Lung (tissue), 11 donors: ENCODE measurements at regions not wholly inside any gene's neighbourhood (a gene's known extent, or its start where the extent isn't known, plus 50 kb on each side); places are given as distances from the start of the nearest gene placed in this dataset.

ENCODE experiments used
- ATAC-seq: fragments of 200-7000 bp; cut with Tn5 transposase; one replicate; pipeline ENCODE4 v1.9.1; 2020; ENCODE audit warnings: moderate number of reproducible peaks; ENCODE audit not compliant: insufficient read depth, low FRiP score
- DNase-seq, 3 donors: peaks; one replicate each; pipeline ENCODE4 v3.0.0-alpha.2; 2013 to 2017
- H3K27ac ChIP-seq, 2 donors: one replicate each; pipeline ENCODE4 v1.5.1; 2013; ENCODE audit warnings: mild to moderate bottlenecking in 2 of 2, moderate library complexity in 2 of 2, control low read depth in 1 of 2, inconsistent platforms in 1 of 2, low read depth in 1 of 2, low read length in 1 of 2
- H3K27me3 ChIP-seq, 3 donors: one replicate each; pipeline ENCODE4 v1.5.1; 2013; ENCODE audit warnings: low read length in 2 of 3; ENCODE audit not compliant: control insufficient read depth in 3 of 3, insufficient read depth in 3 of 3
- H3K36me3 ChIP-seq, 4 donors: one replicate each; pipeline ENCODE4 v1.5.1; 2013; ENCODE audit warnings: low read length in 4 of 4, mild to moderate bottlenecking in 1 of 4, moderate library complexity in 1 of 4; ENCODE audit not compliant: control insufficient read depth in 4 of 4, insufficient read depth in 4 of 4
- H3K4me1 ChIP-seq, 5 donors: one replicate each; pipeline ENCODE4 v1.5.1; 2013; ENCODE audit warnings: low read length in 5 of 5, mild to moderate bottlenecking in 2 of 5, moderate library complexity in 1 of 5; ENCODE audit not compliant: control insufficient read depth in 5 of 5, insufficient read depth in 5 of 5
- H3K4me3 ChIP-seq: one replicate; pipeline ENCODE4 v1.5.1; 2013; ENCODE audit warnings: mild to moderate bottlenecking, control low read depth, moderate library complexity
- H3K9ac ChIP-seq, 2 donors: one replicate each; pipeline ENCODE4 v1.5.1; 2013; ENCODE audit warnings: low read length in 2 of 2, control low read depth in 1 of 2; ENCODE audit not compliant: insufficient read depth in 1 of 2
- H3K9me3 ChIP-seq, 4 donors: one replicate each; pipeline ENCODE4 v1.5.1; 2013; ENCODE audit warnings: low read length in 3 of 4, mild to moderate bottlenecking in 1 of 4, moderate library complexity in 1 of 4; ENCODE audit not compliant: control insufficient read depth in 4 of 4, insufficient read depth in 3 of 4
- whole genome bisulfite sequencing, 2 donors: extraction: QIAGEN DNeasy Blood & Tissue Kit; methylation state at CpG; one replicate each; pipeline ENCODE4 v1.1.7; 2013; 5-methylcytosine and 5-hydroxymethylcytosine counted together
- TF ChIP-seq, protein P1 (sequence below): IDR thresholded peaks from 2 replicates; pipeline ENCODE4 v1.5.1; 2012; ENCODE audit warnings: mild to moderate bottlenecking; ENCODE audit errors: control extremely low read depth, extremely low read depth
- donor health status: control.
- donor health status: control.
- donor health status: Bipolar disorder and iron deficiency.
- donor health status: healthy.
- donor health status: DM: yes; HTN: yes; CAD: no.

DNA sequence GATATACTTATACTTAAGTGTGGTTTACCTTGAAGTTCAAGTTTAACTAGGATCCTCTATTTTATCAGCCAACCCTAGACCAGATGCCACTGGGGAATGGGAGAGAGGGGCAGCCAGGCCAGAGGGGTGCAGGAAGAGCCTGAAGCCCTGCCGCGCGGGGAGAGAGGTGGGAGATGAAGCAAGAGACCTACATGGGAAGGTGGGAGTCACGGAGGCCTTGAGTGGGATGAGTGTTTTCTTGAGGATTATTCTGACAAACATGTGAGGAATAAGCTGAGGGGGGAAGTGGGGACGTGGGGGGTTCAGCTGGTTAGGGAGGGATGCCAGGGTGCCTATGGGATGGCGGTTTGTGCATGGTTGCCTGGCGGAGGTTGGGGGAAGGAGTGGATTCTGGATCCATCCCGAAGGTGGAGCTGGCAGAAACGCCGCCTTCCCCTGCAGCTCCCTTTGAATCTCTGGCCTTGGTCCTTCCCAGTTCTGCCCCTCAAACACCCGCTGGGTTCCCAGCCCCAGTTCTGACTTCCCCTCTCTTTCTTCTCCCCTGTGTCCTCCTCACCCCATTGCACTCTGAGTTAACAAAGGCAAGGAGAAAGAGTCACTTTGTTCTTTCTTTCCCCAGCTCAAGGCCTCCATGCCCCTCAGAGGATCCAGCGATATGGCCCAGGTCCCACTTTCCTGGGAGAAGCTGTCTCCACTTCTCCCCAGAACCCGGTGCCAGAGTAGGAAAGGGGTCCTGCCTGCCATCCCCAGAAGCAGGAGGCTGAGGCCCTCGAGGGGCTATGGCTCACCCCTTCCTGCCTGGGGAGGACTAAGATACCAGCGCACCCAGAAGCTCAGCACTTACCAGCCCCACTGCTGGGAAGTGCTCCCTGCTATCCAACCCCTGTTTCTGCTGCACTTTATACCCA, 274.2 kb downstream of the UACA start:
- Histone ChIP-seq H3K4me1 (peaks cover 0 to 7% (median 0%) of the 10 kb centered on the region in 5 donors), H3K9me3 (no peaks in the 10 kb centered on the region), H3K36me3 (no peaks in the 10 kb centered on the region), H3K27me3 (no peaks in the 10 kb centered on the region), H3K9ac (no peak overlapping the region), H3K4me3 (no peak overlapping the region), H3K27ac (no peak overlapping the region)
- DNase-seq: no peak
- no peak for ATAC-seq
- TF ChIP-seq, protein P1, sequence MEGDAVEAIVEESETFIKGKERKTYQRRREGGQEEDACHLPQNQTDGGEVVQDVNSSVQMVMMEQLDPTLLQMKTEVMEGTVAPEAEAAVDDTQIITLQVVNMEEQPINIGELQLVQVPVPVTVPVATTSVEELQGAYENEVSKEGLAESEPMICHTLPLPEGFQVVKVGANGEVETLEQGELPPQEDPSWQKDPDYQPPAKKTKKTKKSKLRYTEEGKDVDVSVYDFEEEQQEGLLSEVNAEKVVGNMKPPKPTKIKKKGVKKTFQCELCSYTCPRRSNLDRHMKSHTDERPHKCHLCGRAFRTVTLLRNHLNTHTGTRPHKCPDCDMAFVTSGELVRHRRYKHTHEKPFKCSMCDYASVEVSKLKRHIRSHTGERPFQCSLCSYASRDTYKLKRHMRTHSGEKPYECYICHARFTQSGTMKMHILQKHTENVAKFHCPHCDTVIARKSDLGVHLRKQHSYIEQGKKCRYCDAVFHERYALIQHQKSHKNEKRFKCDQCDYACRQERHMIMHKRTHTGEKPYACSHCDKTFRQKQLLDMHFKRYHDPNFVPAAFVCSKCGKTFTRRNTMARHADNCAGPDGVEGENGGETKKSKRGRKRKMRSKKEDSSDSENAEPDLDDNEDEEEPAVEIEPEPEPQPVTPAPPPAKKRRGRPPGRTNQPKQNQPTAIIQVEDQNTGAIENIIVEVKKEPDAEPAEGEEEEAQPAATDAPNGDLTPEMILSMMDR: no peak
- 79 to 88% methylated on average over 15 of the region's 15 CpGs for WGBS, 2 donors

DNA sequence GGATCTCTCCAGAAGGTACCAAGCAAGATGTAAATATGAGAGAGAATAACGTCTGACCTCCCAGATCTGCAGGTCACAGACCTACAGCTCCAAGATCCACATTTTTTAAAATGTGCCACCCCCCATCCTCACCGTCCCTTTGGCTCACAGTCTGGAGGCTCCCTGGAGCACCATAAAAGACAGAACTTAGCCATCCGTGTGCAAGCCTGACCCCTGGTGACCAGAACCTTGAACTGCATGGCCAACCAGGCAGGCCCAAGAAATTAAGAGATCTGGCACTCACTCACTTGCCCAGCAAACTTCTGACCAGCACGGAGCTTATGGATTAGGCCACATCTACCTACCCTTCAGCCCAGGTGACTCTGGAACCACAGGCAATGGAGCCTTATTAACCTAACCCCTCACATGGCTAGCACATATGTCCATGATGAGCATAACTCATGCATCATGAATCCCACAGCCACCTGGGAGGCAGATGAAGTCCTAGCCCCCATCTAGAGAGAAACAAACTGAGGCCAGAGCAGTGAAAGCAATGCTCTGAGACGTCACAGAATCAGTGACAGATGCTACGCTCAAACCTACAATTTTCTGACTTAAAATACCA, 275.3 kb downstream of the UACA start:
- TF ChIP-seq, protein P1: peak; percentile 99
- H3K36me3 ChIP-seq: no peaks in the 10 kb centered on the region
- H3K27me3 ChIP-seq: no peaks in the 10 kb centered on the region
- H3K4me1 ChIP-seq: peaks cover 0 to 5% (median 0%) of the 10 kb centered on the region in 5 donors
- no peak overlapping the region for H3K9ac ChIP-seq
- ATAC-seq: no peak
- WGBS, 2 donors: 30 to 32% methylated on average over 6 of the region's 6 CpGs
- H3K9me3 ChIP-seq: no peaks in the 10 kb centered on the region
- H3K4me3 ChIP-seq: no peak overlapping the region
- H3K27ac ChIP-seq: no peak overlapping the region
- peak; percentile 79 to 82 (median 81) for DNase-seq

DNA sequence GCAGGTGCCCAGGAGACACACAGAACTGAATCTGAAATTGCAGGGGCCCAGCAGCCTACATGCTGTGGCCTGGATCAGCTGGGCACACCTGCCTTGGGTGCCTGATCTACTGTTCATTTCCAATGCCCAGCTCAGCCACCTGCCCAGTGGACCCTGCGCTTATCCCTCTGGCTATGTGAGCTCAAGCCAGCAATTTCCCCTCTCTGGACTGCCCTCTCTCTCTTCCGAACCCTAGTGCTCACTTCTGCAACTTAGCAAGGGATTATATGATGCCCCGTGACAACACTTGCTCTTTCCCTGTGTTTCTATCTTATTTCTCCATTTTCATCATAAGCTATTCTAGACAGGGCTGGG, 276.0 kb downstream of the UACA start:
- no peak overlapping the region for H3K4me3 ChIP-seq
- H3K27me3 ChIP-seq: no peaks in the 10 kb centered on the region
- no peak for DNase-seq
- H3K9ac ChIP-seq: no peak overlapping the region
- no peak for ATAC-seq
- TF ChIP-seq, protein P1: no peak
- H3K9me3 ChIP-seq: no peaks in the 10 kb centered on the region
- H3K4me1 ChIP-seq: peaks cover 0 to 5% (median 0%) of the 10 kb centered on the region in 5 donors
- H3K27ac ChIP-seq: peak overlapping the region in 1 of 2 donors; percentile 73
- 83 to 85% methylated on average over 3 of the region's 3 CpGs for WGBS, 2 donors
- no peaks in the 10 kb centered on the region for H3K36me3 ChIP-seq
